Erythroblast (primary cell): ENCODE measurements at regions not wholly inside any gene's neighbourhood (a gene's known extent, or its start where the extent isn't known, plus 50 kb on each side); places are given as distances from the start of the nearest gene placed in this dataset.

Source experiments
- GATA1 ChIP-seq: IDR thresholded peaks from 2 replicates; pipeline ENCODE4 v1.6.1; 2011; ENCODE audit warnings: low read depth, mild to moderate bottlenecking, control low read depth, low read length, moderate library complexity
- POLR2A ChIP-seq: IDR thresholded peaks from 2 replicates; pipeline ENCODE4 v1.6.1; 2011; ENCODE audit warnings: mild to moderate bottlenecking, low read length

- TF ChIP-seq POLR2A (no peak), GATA1 (no peak)
Measured at GRCh38 chr9:119009249-119009648, 360.0 kb downstream of the BRINP1 start.
